HG03196 (cell line): ENCODE measurements at regions not wholly inside any gene's neighbourhood (a gene's known extent, or its start where the extent isn't known, plus 50 kb on each side); places are given as distances from the start of the nearest gene placed in this dataset.
"Not testable (repeated sequence)": the region's sequence is repeated elsewhere in the genome, so short reads cannot be mapped to it uniquely, and the experiment has no call there.

ENCODE experiments used
- ATAC-seq: cut with Tn5 transposase; IDR thresholded peaks from one replicate; pipeline ENCODE4 v1.9.1; 2021; ENCODE audit not compliant: unreplicated experiment

- ATAC-seq: no peak
These were observed 1466.0 kb upstream of the C9orf72 start for GRCh38 chr9:29039258-29039657.

- ATAC-seq: no peak
These were observed 1469.8 kb upstream of the C9orf72 start for GRCh38 chr9:29043072-29043471.

GRCh38 chr9:29044959-29045358, 1471.7 kb upstream of the C9orf72 start:
- no peak for ATAC-seq

GRCh38 chr9:29060041-29060440, 1486.8 kb upstream of the C9orf72 start:
- ATAC-seq: no peak

DNA sequence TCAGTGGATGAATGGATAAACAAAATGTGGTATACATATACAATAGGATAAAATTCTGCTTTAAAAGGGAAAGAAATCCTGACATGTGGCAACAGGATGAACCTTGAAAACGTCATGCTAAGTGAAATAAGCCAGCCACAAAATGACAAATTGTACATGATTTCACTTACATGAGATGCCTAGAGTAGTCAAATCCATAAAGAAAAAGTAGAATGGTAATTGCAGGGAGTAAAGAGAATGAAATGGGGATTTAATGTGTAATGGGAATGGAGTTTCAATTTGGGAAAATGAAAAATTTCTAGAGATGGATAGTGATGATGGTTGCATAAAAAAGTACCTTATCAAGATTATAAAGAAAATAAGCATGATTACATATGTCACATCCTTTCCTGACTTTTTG, 1489.2 kb upstream of the C9orf72 start:
- ATAC-seq: no peak

DNA sequence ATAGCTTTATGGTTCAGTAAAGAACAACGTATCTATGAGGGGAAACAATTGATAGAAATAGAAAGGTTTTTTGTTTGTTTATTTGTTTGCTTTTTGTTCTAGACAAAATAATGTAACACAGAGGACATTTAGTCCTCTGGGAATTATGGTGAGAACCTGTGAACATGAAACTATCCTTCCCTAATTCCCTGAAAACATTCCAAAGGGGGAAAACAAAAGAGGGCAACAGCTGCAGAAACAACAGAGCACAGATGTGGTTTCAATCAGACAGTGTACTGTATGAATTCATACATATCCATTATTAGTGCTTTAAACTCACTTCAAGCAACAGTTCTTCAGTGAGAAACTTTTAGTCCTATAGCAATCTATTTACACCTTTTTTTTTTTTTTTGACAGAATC, 1489.8 kb upstream of the C9orf72 start:
- no peak for ATAC-seq

DNA sequence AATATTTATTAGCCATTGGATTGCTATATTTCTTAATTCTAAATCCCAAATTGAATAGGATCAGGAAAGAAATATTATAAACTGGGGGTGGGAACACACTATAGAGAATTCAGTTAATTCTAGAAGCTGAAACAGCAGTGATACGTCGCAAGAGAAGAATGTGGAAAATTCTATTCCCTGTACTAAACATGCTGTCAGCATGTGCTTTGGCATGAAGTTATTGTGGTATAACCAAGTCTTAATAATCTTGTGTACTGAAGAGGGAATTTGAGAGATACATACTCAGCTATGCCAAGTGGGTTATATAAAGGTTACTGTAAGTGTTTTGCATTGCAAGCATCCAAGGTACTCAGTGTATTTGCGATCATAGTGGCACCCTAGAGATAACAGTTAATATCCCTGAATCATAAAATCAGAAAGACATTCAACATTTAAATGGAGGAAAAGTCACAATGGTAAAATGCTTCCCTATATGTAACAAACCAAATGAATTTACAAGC, 1492.9 kb upstream of the C9orf72 start:
- no peak for ATAC-seq

GRCh38 chr9:29068461-29068860, 1495.2 kb upstream of the C9orf72 start:
- ATAC-seq: no peak

DNA sequence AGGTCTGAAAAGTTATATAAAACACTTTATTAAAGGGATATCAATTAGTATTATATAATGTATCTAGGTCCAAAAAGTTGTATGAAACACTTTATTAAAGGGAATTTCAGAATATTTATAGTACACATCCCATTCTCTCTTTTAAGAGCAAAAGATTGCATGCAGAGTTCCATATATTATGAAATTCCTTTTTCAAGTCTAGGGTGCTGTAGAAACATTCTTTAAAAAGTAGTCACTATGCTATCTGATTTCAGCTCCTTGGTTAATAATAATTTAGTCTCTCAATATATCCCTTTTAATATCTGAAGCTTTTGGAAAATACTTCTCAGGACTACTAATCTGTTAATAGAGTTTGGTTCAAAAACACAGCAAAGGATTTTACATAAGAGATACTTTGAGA, 1496.1 kb upstream of the C9orf72 start:
- no peak for ATAC-seq

- no peak for ATAC-seq
These were observed 1504.9 kb upstream of the C9orf72 start for GRCh38 chr9:29078063-29078666.

- no peak for ATAC-seq
These were observed 1527.5 kb upstream of the C9orf72 start for GRCh38 chr9:29100762-29101161.

DNA sequence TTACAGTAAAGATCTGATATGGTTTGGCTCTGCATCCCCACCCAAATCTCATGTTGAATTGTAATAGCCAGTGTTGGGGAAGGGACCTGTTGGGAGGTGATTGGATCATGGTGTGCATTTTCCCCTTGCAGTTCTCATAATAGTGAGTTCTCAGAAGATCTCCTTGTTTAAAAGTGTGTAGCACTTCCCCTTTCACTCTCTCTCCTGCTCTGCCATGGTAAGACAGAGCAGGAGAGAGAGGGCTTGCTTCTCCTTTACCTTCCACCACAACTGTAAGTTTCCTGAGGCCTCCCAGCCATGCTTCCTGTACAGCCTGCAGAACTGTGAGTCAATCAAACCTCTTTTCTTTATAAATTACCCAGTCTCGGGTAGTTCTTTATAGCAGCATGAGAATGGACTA, 1530.9 kb upstream of the C9orf72 start:
- ATAC-seq: not testable (repeated sequence)

DNA sequence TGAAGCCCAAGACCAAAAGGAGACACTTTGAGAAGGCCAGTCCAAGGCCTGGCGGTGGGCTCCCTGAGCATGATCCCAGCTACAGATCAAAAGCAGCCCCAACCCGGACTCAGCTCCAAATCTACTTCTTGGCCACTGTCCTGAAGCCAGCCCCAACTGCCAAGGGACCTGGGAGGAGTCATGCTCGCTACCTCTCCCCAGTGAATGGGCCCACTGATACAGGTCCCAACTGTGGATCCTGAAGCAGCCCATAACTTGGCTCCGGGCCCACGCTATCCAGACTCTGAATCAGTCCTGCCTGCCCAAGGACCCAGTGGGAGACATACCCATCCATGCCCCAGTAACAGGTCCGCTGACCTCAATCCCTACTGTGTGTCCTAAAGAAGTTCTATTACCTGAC, 1545.3 kb upstream of the C9orf72 start:
- ATAC-seq: no peak

- ATAC-seq: no peak
These were observed 1553.5 kb upstream of the C9orf72 start for GRCh38 chr9:29126783-29127182.

DNA sequence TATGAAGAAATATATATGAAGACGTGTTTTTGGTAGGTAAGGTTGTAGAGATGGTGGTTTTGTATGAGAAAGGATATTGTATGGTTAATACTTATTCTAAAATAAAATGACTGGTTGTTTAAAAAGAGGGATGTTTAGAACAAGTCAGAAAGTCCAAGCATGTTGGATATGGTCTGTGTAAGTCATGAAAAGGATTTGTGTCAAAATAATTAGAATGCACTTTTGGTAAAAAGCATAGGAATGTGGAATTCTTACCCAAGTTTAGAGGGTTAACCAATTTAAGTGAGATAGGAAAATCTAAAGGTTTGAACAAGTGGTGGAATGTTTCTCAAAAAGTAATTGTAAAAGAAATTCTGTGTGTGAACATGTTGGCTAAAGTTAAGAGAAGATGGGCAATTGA, 1556.5 kb upstream of the C9orf72 start:
- no peak for ATAC-seq

DNA sequence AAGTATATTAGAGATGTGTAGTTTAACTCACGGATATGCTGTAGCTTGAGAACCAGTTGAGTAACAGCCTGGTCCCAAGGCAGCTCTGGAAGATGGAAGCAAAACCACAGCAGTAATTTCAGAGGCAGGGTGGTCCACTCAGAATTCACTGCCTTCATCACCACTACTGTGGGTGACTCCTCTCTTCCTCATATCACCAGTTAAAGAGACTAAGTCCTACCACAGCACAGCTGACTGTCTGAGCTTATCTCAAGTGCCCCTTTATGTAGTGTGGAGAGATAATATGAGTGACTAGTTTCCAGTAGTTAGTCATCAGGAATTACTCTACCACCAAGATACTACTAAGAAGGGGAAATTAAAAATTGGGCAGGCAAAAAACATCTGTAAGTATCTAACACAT, 1571.2 kb upstream of the C9orf72 start:
- no peak for ATAC-seq

DNA sequence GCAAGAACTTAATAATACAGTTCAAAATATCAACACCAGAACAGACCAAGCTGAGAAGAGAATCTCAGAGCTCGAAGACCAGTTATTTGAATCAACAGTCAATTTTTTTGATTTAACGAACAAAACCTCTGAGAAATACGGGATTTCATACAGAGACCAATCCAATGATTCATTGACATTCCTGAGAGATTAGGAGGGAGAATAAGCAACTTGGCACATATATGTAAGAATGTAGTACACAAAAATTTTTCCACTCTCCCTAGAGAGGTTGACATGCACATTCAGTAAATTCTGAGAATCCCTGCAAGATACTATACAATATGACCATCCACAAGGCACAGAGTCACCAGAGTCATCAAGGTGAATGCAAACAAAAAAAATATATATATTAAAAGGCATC, 1577.3 kb upstream of the C9orf72 start:
- no peak for ATAC-seq

- no peak for ATAC-seq
These were observed 1587.6 kb upstream of the C9orf72 start for GRCh38 chr9:29160763-29161353.

DNA sequence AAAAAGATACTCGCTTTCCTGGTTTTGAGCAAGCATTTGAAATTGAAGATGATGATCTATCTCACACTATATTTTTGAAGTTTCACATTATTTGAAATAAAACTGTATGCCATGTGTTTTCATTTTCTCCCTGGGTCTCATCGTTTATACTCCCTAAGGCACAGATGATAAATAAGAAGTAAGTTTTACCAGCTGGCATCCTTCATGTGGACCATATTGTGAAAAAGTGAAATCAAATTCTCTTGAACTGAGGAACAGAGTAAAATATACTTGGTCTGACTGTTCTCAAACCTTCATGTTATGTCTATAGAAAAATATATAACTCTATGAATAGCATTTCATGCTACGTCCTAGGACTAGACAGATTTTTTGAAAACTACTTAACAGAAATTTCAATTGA, 1600.9 kb upstream of the C9orf72 start:
- ATAC-seq: no peak

GRCh38 chr9:29176231-29176630, 1603.0 kb upstream of the C9orf72 start:
- ATAC-seq: no peak

GRCh38 chr9:29176786-29177185, 1603.5 kb upstream of the C9orf72 start:
- ATAC-seq: no peak

DNA sequence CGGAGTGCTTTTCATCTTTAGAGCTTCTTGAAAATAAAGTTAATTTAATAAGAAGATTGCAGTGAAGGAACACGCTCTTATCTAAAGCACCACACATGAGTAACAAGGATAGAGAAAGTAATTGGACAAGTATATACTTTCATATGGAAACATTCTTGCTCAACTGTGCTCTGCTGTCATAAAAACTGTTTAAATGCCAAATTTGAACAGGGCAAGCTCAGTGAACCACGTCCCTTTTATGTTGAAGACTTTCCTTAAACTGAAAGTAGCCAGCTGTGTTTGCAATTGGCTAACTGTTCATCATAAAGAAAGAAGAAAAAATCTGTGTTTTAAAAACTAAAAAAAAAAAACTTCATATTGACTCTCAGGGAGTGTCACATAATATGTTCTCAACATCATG, 1610.7 kb upstream of the C9orf72 start:
- no peak for ATAC-seq

- not testable (repeated sequence) for ATAC-seq
These were observed 1615.5 kb upstream of the C9orf72 start for GRCh38 chr9:29188771-29189170.
